Choroid plexus epithelial cell (primary cell): ENCODE measurements at regions not wholly inside any gene's neighbourhood (a gene's known extent, or its start where the extent isn't known, plus 50 kb on each side); places are given as distances from the start of the nearest gene placed in this dataset.

Experiments used
- DNase-seq: peaks from one replicate; pipeline ENCODE4 v3.0.0-alpha.2; 2010; ENCODE audit warnings: low read depth
- H3K4me3 ChIP-seq: 2 replicates; pipeline ENCODE4 v1.5.1; 2011; ENCODE audit warnings: low read depth, mild to moderate bottlenecking, control low read depth, low read length, moderate library complexity
- TF ChIP-seq, protein P1 (sequence below): conservative IDR thresholded peaks from 2 replicates; pipeline ENCODE4 v1.5.1; 2011; ENCODE audit warnings: low read depth, mild to moderate bottlenecking, control low read depth, inconsistent platforms, low read length, moderate library complexity

DNA sequence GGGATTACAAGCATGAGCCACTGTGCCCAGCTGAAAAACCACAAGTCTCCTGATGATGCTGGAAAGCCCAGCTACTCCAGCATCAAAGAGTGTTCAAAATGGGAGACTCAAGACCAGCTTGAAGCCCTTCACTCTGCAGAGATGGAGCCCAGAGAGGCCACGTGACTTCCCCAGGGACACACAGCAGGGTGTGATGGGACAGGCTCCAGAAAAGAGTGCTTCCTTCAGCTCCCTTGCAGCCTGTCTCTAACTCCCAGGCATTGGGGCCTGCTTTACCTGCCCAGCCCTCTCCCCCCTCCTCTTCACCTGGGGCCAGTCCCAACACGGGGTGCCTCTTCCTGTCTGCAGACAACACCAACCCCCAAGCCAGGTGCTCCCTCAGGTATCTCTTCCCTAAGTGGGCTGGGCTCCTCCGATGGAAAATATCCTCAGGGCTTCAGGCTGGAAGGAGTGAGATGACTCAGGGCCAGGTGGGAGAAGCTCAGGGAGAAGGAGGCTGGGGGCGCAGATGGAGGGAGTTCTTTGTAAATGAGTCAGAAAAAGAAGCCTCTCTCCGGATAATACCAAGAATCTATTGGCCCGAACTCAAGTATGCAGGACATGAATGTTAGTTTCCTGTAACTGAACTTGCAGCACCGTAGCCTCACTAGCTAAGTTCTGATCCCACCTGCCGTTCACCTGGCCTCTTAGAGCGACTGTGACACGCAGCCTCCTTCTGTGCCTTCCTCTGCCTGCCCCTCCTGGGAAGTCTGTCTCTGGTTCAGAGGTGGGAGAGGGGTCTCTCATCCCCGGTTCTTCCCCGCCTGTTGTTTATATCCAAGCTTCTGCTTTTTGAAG, 326.6 kb downstream of the MN1 start:
- TF ChIP-seq, protein P1, sequence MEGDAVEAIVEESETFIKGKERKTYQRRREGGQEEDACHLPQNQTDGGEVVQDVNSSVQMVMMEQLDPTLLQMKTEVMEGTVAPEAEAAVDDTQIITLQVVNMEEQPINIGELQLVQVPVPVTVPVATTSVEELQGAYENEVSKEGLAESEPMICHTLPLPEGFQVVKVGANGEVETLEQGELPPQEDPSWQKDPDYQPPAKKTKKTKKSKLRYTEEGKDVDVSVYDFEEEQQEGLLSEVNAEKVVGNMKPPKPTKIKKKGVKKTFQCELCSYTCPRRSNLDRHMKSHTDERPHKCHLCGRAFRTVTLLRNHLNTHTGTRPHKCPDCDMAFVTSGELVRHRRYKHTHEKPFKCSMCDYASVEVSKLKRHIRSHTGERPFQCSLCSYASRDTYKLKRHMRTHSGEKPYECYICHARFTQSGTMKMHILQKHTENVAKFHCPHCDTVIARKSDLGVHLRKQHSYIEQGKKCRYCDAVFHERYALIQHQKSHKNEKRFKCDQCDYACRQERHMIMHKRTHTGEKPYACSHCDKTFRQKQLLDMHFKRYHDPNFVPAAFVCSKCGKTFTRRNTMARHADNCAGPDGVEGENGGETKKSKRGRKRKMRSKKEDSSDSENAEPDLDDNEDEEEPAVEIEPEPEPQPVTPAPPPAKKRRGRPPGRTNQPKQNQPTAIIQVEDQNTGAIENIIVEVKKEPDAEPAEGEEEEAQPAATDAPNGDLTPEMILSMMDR, result no peak
- no peak overlapping the region for H3K4me3 ChIP-seq
- DNase-seq, result peak; percentile 97

- DNase-seq, result no peak
- H3K4me3 ChIP-seq, result no peak overlapping the region
- TF ChIP-seq, protein P1, result no peak
Observed at GRCh38 chr22:27475548-27475897, 326.0 kb downstream of the MN1 start.

GRCh38 chr22:27476318-27476717, 325.2 kb downstream of the MN1 start:
- H3K4me3 ChIP-seq, result no peak overlapping the region
- no peak for DNase-seq
- TF ChIP-seq, protein P1, result no peak

GRCh38 chr22:27476729-27477128, 324.8 kb downstream of the MN1 start:
- no peak overlapping the region for H3K4me3 ChIP-seq
- TF ChIP-seq, protein P1, result no peak
- DNase-seq, result peak; percentile 46

DNA sequence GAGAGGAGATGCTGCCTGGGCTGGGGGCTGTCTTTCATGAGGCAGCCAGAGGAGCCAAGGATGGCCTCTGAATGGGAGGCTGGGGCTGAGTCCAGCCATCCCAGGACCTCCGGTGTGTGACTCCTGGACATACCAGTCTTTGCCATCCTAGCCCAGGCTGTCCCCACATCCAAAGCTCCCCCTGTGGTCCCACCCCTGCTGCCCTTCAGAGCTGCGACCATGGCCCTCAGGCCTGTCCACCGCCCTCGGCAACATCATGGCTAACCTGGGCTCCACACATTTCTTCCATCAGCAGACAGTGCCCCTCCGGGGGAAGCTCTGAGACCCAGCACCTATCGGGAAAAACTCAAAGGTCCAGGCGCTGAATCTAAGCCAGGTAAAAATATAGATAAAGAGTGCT, 324.4 kb downstream of the MN1 start:
- TF ChIP-seq, protein P1, result no peak
- DNase-seq, result no peak
- no peak overlapping the region for H3K4me3 ChIP-seq

DNA sequence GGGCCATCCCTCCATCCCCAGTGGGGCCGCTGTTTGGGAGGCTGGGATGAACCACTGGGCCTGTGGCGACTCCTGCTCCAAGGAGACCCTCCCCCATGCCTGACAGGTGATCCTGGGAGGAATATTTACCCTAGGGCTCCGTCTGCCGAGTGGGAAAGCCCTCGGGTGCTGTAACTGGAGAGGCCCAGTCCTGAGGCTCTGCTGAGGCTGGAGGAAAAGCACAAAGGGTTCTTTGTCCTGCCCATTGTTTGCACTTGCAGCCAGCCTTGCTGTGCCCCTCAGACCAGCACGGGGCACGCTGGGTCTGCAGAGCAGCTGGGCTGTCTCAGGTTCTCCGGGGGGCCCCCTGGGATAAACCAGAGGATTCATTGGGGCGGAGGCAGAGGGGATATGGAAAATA, 321.1 kb downstream of the MN1 start:
- TF ChIP-seq, protein P1, result no peak
- no peak for DNase-seq
- H3K4me3 ChIP-seq, result no peak overlapping the region

GRCh38 chr22:27482402-27482801, 319.2 kb downstream of the MN1 start:
- DNase-seq, result peak; percentile 29

More at GRCh38 chr22:27482402-27482801, 319.2 kb downstream of the MN1 start:
- TF ChIP-seq, protein P1, result no peak
- no peak overlapping the region for H3K4me3 ChIP-seq
